Skeletal muscle tissue (tissue), 3 donors: ENCODE measurements at regions not wholly inside any gene's neighbourhood (a gene's known extent, or its start where the extent isn't known, plus 50 kb on each side); places are given as distances from the start of the nearest gene placed in this dataset.

Source experiments
- H3K27ac ChIP-seq: one replicate; pipeline ENCODE4 v1.7.0; 2013; ENCODE audit warnings: mild to moderate bottlenecking, low read depth, low read length, inconsistent platforms
- H3K27me3 ChIP-seq, 3 donors: one replicate each; pipeline ENCODE4 v1.7.0; 2013; ENCODE audit warnings: low read length in 3 of 3; ENCODE audit not compliant: control insufficient read depth in 3 of 3, insufficient read depth in 3 of 3
- H3K36me3 ChIP-seq, 3 donors: one replicate each; pipeline ENCODE4 v1.7.0; 2013; ENCODE audit warnings: low read length in 3 of 3; ENCODE audit not compliant: control insufficient read depth in 3 of 3, insufficient read depth in 3 of 3
- H3K4me1 ChIP-seq, 3 donors: one replicate each; pipeline ENCODE4 v1.7.0; 2013; ENCODE audit warnings: low read length in 3 of 3, mild to moderate bottlenecking in 3 of 3; ENCODE audit not compliant: control insufficient read depth in 3 of 3, insufficient read depth in 3 of 3
- H3K4me3 ChIP-seq, 3 donors: one replicate each; pipeline ENCODE4 v1.7.0; 2013; ENCODE audit warnings: low read length in 3 of 3
- H3K9ac ChIP-seq, 3 donors: one replicate each; pipeline ENCODE4 v1.7.0; 2013; ENCODE audit warnings: low read length in 3 of 3, mild to moderate bottlenecking in 3 of 3, moderate library complexity in 2 of 3, low read depth in 1 of 3
- H3K9me3 ChIP-seq, 3 donors: one replicate each; pipeline ENCODE4 v1.7.0; 2013; ENCODE audit warnings: low read length in 3 of 3; ENCODE audit not compliant: control insufficient read depth in 3 of 3
- donor health status: Osteomylitis.

DNA sequence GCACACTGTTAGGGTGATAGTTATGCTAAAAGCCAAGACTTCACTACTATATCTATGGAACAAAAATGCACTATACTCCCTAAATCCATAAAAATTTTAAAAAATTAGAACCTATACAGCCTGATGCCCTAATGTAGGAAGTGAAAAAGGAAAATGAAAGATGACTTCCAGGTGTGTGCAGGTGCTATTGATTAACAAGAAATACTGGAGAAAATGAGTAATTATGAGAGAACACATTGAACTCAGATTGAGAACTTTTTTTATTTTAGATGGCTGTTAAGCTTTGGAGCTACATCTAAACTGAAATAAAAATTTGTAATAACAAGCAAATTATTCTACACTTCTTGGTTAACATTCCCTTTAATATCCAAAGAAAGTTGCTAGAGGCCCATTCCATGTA is 1015.7 kb downstream of the PCDH9 start:
- Histone ChIP-seq H3K4me3 (no peak overlapping the region), H3K27ac (no peak overlapping the region), H3K27me3 (peaks cover 0 to 2% (median 0%) of the 10 kb centered on the region in 3 donors)

GRCh38 chr13:66212511-66212910 is 1017.6 kb downstream of the PCDH9 start:
- Histone ChIP-seq H3K27ac (no peak overlapping the region), H3K9me3 (no peaks in the 10 kb centered on the region), H3K36me3 (no peaks in the 10 kb centered on the region), H3K4me1 (peaks cover 0 to 4% (median 0%) of the 10 kb centered on the region in 3 donors), H3K9ac (no peak overlapping the region), H3K27me3 (peaks cover 0 to 2% (median 0%) of the 10 kb centered on the region in 3 donors), H3K4me3 (no peak overlapping the region)

More for the DNA sequence above, 1015.7 kb downstream of the PCDH9 start:
- peaks cover 0 to 4% (median 0%) of the 10 kb centered on the region in 3 donors for H3K4me1 ChIP-seq
- no peak overlapping the region for H3K9ac ChIP-seq
- H3K36me3 ChIP-seq: no peaks in the 10 kb centered on the region
- no peaks in the 10 kb centered on the region for H3K9me3 ChIP-seq

DNA sequence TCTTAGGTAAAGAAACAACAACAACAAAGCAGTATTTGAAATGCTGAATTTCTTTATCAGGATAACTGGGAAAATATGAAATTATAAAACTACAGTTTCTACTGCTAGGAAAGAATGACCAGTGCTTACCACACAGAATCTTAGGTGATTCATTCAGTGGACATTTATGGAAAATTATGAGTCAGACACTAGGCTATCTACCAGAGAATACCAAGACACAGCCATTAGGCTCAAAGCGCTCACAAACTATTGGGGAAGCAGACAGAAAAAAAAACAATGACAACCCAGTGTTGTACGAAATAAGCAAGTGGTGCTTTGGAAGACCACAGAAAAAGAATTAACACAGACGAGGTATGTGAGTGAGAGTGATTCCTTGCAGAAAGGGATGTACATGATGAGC is 1019.5 kb downstream of the PCDH9 start:
- H3K9ac ChIP-seq: no peak overlapping the region
- H3K4me3 ChIP-seq: no peak overlapping the region
- H3K27ac ChIP-seq: no peak overlapping the region
- H3K9me3 ChIP-seq: no peaks in the 10 kb centered on the region
- no peaks in the 10 kb centered on the region for H3K4me1 ChIP-seq
- no peaks in the 10 kb centered on the region for H3K27me3 ChIP-seq
- H3K36me3 ChIP-seq: no peaks in the 10 kb centered on the region

DNA sequence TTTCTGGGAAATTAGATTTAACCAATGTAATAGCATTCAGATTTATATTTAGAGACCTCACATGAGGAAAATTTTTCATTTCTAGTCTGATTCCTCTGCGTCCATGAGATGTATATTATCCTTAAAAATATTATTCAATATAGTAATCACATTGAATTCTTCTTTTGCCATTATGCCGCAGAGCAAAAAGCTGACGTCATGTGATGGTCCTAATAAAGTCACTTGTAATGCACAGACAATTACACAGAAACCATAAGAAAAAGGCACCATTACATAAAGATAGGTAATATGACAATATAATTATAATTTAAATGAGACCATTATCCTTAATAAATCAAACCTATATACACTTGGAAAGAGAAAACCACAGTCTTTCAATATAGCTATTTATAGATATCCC is 1021.5 kb downstream of the PCDH9 start:
- Histone ChIP-seq H3K27me3 (no peaks in the 10 kb centered on the region), H3K4me3 (no peak overlapping the region), H3K27ac (no peak overlapping the region), H3K9me3 (no peaks in the 10 kb centered on the region), H3K9ac (no peak overlapping the region), H3K4me1 (no peaks in the 10 kb centered on the region), H3K36me3 (no peaks in the 10 kb centered on the region)

GRCh38 chr13:66207610-66208009 is 1022.5 kb downstream of the PCDH9 start:
- Histone ChIP-seq H3K27me3 (no peaks in the 10 kb centered on the region), H3K27ac (no peak overlapping the region), H3K4me1 (no peaks in the 10 kb centered on the region), H3K9me3 (no peaks in the 10 kb centered on the region), H3K4me3 (no peak overlapping the region), H3K9ac (no peak overlapping the region), H3K36me3 (no peaks in the 10 kb centered on the region)

DNA sequence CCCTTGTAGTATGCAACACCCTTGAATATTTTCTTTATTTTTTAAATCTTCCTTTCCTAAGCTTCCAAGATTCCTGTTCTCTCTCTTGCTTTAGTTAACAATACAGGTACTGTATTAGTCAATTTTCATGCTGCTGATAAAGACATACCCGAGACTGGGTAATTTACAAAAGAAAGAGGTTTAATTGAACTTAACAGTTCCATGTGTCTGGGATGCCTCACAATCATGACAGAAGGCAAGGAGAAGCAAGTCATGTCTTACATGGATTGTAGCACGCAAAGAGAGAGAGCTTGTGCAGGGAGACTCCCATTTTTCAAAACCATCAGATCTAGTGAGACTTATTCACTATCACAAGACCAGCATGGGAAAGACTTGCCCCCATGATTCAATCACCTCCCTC is 1024.3 kb downstream of the PCDH9 start:
- no peaks in the 10 kb centered on the region for H3K4me1 ChIP-seq
- no peaks in the 10 kb centered on the region for H3K36me3 ChIP-seq
- no peaks in the 10 kb centered on the region for H3K27me3 ChIP-seq
- no peak overlapping the region for H3K9ac ChIP-seq
- H3K4me3 ChIP-seq: no peak overlapping the region
- no peak overlapping the region for H3K27ac ChIP-seq
- no peaks in the 10 kb centered on the region for H3K9me3 ChIP-seq

- H3K4me3 ChIP-seq: no peak overlapping the region
- H3K27ac ChIP-seq: no peak overlapping the region
- H3K36me3 ChIP-seq: no peaks in the 10 kb centered on the region
- H3K4me1 ChIP-seq: no peaks in the 10 kb centered on the region
- no peaks in the 10 kb centered on the region for H3K27me3 ChIP-seq
- no peak overlapping the region for H3K9ac ChIP-seq
- peaks cover 0 to 2% (median 0%) of the 10 kb centered on the region in 3 donors for H3K9me3 ChIP-seq
Measured at GRCh38 chr13:66200555-66200954, 1029.6 kb downstream of the PCDH9 start.

GRCh38 chr13:66195238-66195637 is 1034.9 kb downstream of the PCDH9 start:
- no peak overlapping the region for H3K4me3 ChIP-seq
- H3K9ac ChIP-seq: no peak overlapping the region
- H3K27me3 ChIP-seq: no peaks in the 10 kb centered on the region
- H3K27ac ChIP-seq: no peak overlapping the region
- no peaks in the 10 kb centered on the region for H3K36me3 ChIP-seq
- H3K9me3 ChIP-seq: peaks cover 0 to 2% (median 0%) of the 10 kb centered on the region in 3 donors
- no peaks in the 10 kb centered on the region for H3K4me1 ChIP-seq

DNA sequence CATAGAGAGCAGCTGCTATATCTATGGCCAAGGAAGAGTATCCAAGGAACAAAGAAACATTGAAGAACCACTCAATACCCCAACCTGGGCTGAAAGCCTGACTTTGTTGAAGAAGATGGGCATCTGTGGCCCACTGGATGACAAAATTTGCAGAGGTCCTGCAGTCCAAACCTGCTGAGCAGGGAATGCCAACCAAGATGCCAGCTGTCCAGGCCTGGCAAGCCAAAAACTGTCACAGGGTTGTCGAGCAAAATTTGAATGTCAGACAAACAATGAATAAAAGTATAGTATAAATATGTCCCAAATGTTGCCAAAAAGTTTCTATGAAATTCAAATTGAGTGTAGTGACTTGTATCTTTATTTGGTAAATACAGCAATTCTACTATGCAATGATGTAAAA is 1040.2 kb downstream of the PCDH9 start:
- Histone ChIP-seq H3K36me3 (no peaks in the 10 kb centered on the region), H3K4me1 (no peaks in the 10 kb centered on the region), H3K27me3 (no peaks in the 10 kb centered on the region), H3K27ac (no peak overlapping the region), H3K4me3 (no peak overlapping the region), H3K9ac (no peak overlapping the region), H3K9me3 (no peaks in the 10 kb centered on the region)

- H3K4me3 ChIP-seq: no peak overlapping the region
- H3K27me3 ChIP-seq: no peaks in the 10 kb centered on the region
- H3K9me3 ChIP-seq: no peaks in the 10 kb centered on the region
- no peak overlapping the region for H3K27ac ChIP-seq
- peaks cover 0 to 7% (median 0%) of the 10 kb centered on the region in 3 donors for H3K4me1 ChIP-seq
- H3K36me3 ChIP-seq: no peaks in the 10 kb centered on the region
- no peak overlapping the region for H3K9ac ChIP-seq
Measured at GRCh38 chr13:66180836-66181235, 1049.3 kb downstream of the PCDH9 start.

DNA sequence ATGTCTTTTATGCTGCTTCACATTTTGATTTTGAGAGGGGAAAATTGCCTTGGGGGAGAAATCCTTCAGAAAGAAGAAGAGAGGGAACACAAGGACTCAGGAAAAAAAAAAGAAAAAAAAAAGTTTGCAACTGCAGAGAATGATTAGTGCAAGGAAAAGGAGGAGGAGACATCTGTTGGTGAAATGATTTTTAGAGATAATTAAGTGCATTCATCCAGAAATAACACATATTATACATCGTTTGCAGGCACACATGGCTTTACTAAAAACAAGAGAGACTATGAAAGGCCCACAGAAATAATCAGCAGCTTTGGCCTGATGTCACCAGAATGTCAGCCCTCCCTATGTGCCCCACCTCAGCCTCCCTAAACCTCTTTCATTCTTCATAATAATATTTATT is 1058.2 kb downstream of the PCDH9 start:
- Histone ChIP-seq H3K9ac (no peak overlapping the region), H3K27me3 (no peaks in the 10 kb centered on the region), H3K36me3 (no peaks in the 10 kb centered on the region), H3K27ac (no peak overlapping the region), H3K9me3 (no peaks in the 10 kb centered on the region), H3K4me1 (no peaks in the 10 kb centered on the region), H3K4me3 (no peak overlapping the region)
